Endothelial cell of umbilical vein (primary cell): ENCODE measurements at regions not wholly inside any gene's neighbourhood (a gene's known extent, or its start where the extent isn't known, plus 50 kb on each side); places are given as distances from the start of the nearest gene placed in this dataset.

Experiments used
- BruUV-seq: library from RNA; stranded (reverse); fragments of 400-500 nt; replicated peaks from 2 replicates; lab custom pipeline; 2021; lab: Mats Ljungman, UMichigan
- CTCF ChIA-PET: fragments of 300-600, 350-600 bp; sonication (Branson Sonifier 250); formaldehyde crosslinking; loops from one replicate; lab custom pipeline; 2021; ENCODE audit warnings: antibody characterized with exemption, inconsistent platforms; lab: Charles Lee
- POLR2A ChIA-PET: fragments of 300-600, 350-600 bp; sonication (Branson Sonifier 250); formaldehyde crosslinking; loops from one replicate; lab custom pipeline; 2021; ENCODE audit warnings: antibody characterized with exemption, inconsistent platforms; lab: Charles Lee
- DNase-seq: peaks from one replicate; pipeline ENCODE4 v3.0.0-alpha.2; 2011; ENCODE audit warnings: low read depth, low spot score
- FAIRE-seq: peaks from 2 replicates; lab custom pipeline; 2011; peaks lifted over from hg19 to GRCh38; lab: Jason Lieb, UNC
- H2AFZ ChIP-seq: 2 replicates; pipeline ENCODE4 v1.6.0; 2012; ENCODE audit warnings: low read depth, low read length, control low read depth, inconsistent platforms
- H3K27ac ChIP-seq: 2 replicates; pipeline ENCODE4 v1.5.1; 2011; ENCODE audit warnings: low read depth, mild to moderate bottlenecking, control low read depth, low read length, moderate library complexity; ENCODE audit not compliant: insufficient read depth
- H3K27me3 ChIP-seq, 2 experiments: 2 replicates each; pipeline versions ENCODE4 v1.6.0 to v1.6.1; 2011; ENCODE audit warnings: low read length in 2 of 2, mixed read lengths in 1 of 2; ENCODE audit not compliant: control insufficient read depth in 2 of 2, insufficient read depth in 2 of 2
- H3K36me3 ChIP-seq, 2 experiments: 2 replicates in 1 of 2; 3 replicates in 1 of 2; pipeline ENCODE4 v1.5.1; 2011; ENCODE audit warnings: low read length in 2 of 2, mild to moderate bottlenecking in 1 of 2, moderate library complexity in 1 of 2; ENCODE audit not compliant: control insufficient read depth in 2 of 2, insufficient read depth in 2 of 2; ENCODE audit errors: extremely low read depth in 1 of 2
- H3K4me1 ChIP-seq: 3 replicates; pipeline ENCODE4 v1.5.1; 2011; ENCODE audit warnings: mild to moderate bottlenecking, low read length; ENCODE audit not compliant: control insufficient read depth, insufficient read depth; ENCODE audit errors: extremely low read depth
- H3K4me2 ChIP-seq: 2 replicates; pipeline ENCODE4 v1.6.1; 2011; ENCODE audit warnings: low read length, control low read depth, mixed read lengths; ENCODE audit not compliant: insufficient read depth
- H3K4me3 ChIP-seq, 3 experiments: fragments of 200-600 bp in 1 of 3; sonication (generic), shearing (Covaris generic) in 1 of 3; replicated peaks in 1 of 3; 2 replicates each; pipeline ENCODE4 v1.5.1; 2011 to 2016; ENCODE audit warnings: control low read depth in 3 of 3, low read length in 3 of 3, mild to moderate bottlenecking in 2 of 3, inconsistent platforms in 1 of 3, low read depth in 1 of 3, moderate library complexity in 1 of 3; ENCODE audit not compliant: insufficient read depth in 1 of 3
- H3K79me2 ChIP-seq: 2 replicates; pipeline ENCODE4 v1.6.0; 2012; ENCODE audit warnings: low read length, inconsistent platforms; ENCODE audit not compliant: control insufficient read depth, insufficient read depth
- H3K9ac ChIP-seq: replicated peaks from 2 replicates; pipeline ENCODE3; 2011; ENCODE audit warnings: low read length, control low read depth; ENCODE audit not compliant: insufficient read depth; ENCODE audit errors: extremely low read depth
- H3K9me1 ChIP-seq: replicated peaks from 3 replicates; pipeline ENCODE4 v1.6.0; 2011; ENCODE audit warnings: mild to moderate bottlenecking, low read length; ENCODE audit not compliant: control insufficient read depth, insufficient read depth; ENCODE audit errors: extremely low read depth
- H3K9me3 ChIP-seq: replicated peaks from 2 replicates; pipeline ENCODE4 v1.5.1; 2012; ENCODE audit warnings: low read length, inconsistent platforms; ENCODE audit not compliant: control insufficient read depth, insufficient read depth
- H4K20me1 ChIP-seq: replicated peaks from 2 replicates; pipeline ENCODE3; 2011; ENCODE audit warnings: mild to moderate bottlenecking, low read length; ENCODE audit not compliant: control insufficient read depth, insufficient read depth; ENCODE audit errors: extremely low read depth
- CTCF ChIP-seq, 2 donors: IDR thresholded peaks; 1 replicate in 1 of 2; 2 replicates in 1 of 2; pipeline ENCODE4 v1.5.1; 2011; ENCODE audit warnings: low read length in 2 of 2, mild to moderate bottlenecking in 2 of 2, moderate library complexity in 2 of 2, control low read depth in 1 of 2, inconsistent platforms in 1 of 2, low read depth in 1 of 2; ENCODE audit not compliant: insufficient read depth in 1 of 2; ENCODE audit errors: extremely low read depth in 1 of 2
- EZH2 ChIP-seq: IDR thresholded peaks from 2 replicates; pipeline ENCODE4 v1.6.1; 2012; ENCODE audit warnings: borderline replicate concordance, low read depth, mild to moderate bottlenecking, moderate library complexity, low read length, inconsistent platforms; ENCODE audit not compliant: severe bottlenecking
- FOS ChIP-seq: IDR thresholded peaks from 2 replicates; pipeline ENCODE4 v1.6.1; 2011; ENCODE audit warnings: mild to moderate bottlenecking, low read length, moderate library complexity, borderline replicate concordance; ENCODE audit not compliant: insufficient read depth
- GATA2 ChIP-seq: IDR thresholded peaks from 2 replicates; pipeline ENCODE4 v1.7.0; 2011; ENCODE audit warnings: low read depth, mild to moderate bottlenecking, moderate library complexity, mixed read lengths, low read length; ENCODE audit not compliant: insufficient read length, insufficient read depth
- JUN ChIP-seq: IDR thresholded peaks from 2 replicates; pipeline ENCODE4 v1.6.1; 2011; ENCODE audit warnings: borderline replicate concordance, low read depth; ENCODE audit not compliant: insufficient read length, insufficient read depth
- MAX ChIP-seq: IDR thresholded peaks from 2 replicates; pipeline ENCODE4 v1.6.1; 2011; ENCODE audit not compliant: insufficient read depth, insufficient read length
- MYC ChIP-seq: IDR thresholded peaks from one replicate; pipeline ENCODE4 v1.6.1; 2011; ENCODE audit warnings: mild to moderate bottlenecking, low read depth, low read length
- POLR2A ChIP-seq: IDR thresholded peaks from 2 replicates; pipeline ENCODE4 v1.6.1; 2012; ENCODE audit warnings: low read depth, mild to moderate bottlenecking, control low read depth, low read length
- POLR2AphosphoS5 ChIP-seq: IDR thresholded peaks from 2 replicates; pipeline ENCODE4 v1.6.1; 2012; ENCODE audit warnings: low read depth, mild to moderate bottlenecking, control low read depth, low read length, moderate library complexity; ENCODE audit not compliant: insufficient read depth
- dilution Hi-C: fragments of 300-500 bp; cut with MboI; formaldehyde crosslinking; loops from one replicate; pipeline ENCODE4 v1.15.0; 2019; ENCODE audit warnings: low sequenced_read_pairs; ENCODE audit not compliant: extremely low pct_ligation_motif_present
- intact Hi-C: fragments of 100-400 bp; cut with micrococcal nuclease; formaldehyde crosslinking; loops from one replicate; pipeline ENCODE4 v1.10.0; 2022

- dilution Hi-C loops (no loop called here), intact Hi-C loops (no loop called here)
- TF ChIP-seq POLR2A (no peak), MYC (no peak), GATA2 (no peak), EZH2 (no peak), MAX (no peak), JUN (no peak), FOS (no peak), POLR2AphosphoS5 (no peak), CTCF (IDR thresholded peaks at IDR 0.05; ENCODE audit: extremely low read depth in 1 of 2, insufficient read depth in 1 of 2, low read depth in 1 of 2, low read length in 2 of 2) (no peak)
- FAIRE-seq (no peak), DNase-seq (no peak)
- Histone ChIP-seq H3K4me2 (no peak overlapping the region), H3K36me3 (no peaks in the 10 kb centered on the region), H3K9ac (no peak overlapping the region), H3K79me2 (no peaks in the 10 kb centered on the region), H3K9me1 (no peaks in the 10 kb centered on the region), H4K20me1 (no peaks in the 10 kb centered on the region), H3K27ac (no peak overlapping the region), H3K4me1 (no peaks in the 10 kb centered on the region), H2AFZ (no peak overlapping the region), H3K27me3 (no peaks in the 10 kb centered on the region), H3K4me3 (no peak overlapping the region), H3K9me3 (no peaks in the 10 kb centered on the region)
- ChIA-PET POLR2A (no interaction called here), CTCF (no interaction called here)
- BruUV-seq, result no TSS peak
Observed at GRCh38 chr6:163688739-163689362, 274.3 kb downstream of the QKI start.
